WTC11 (cell line): ENCODE measurements at regions not wholly inside any gene's neighbourhood (a gene's known extent, or its start where the extent isn't known, plus 50 kb on each side); places are given as distances from the start of the nearest gene placed in this dataset.

Experiments used
- ATAC-seq: fragments of 200-7000 bp; cut with Tn5 transposase; 2 replicates; pipeline ENCODE4 v1.10.0; 2021; ENCODE audit warnings: mild to moderate bottlenecking, moderate library complexity
- CTCF ChIA-PET: fragments of 300-600 bp; sonication (Branson Sonifier 250); formaldehyde crosslinking; loops from one replicate; lab custom pipeline; 2021; ENCODE audit warnings: antibody characterized with exemption; lab: Charles Lee
- POLR2A ChIA-PET: fragments of 350-600 bp; sonication (Branson Sonifier 250); formaldehyde crosslinking; loops from one replicate; lab custom pipeline; 2021; ENCODE audit warnings: antibody characterized with exemption; lab: Charles Lee
- DNase-seq: peaks from one replicate; pipeline ENCODE4 v3.0.0; 2021; ENCODE audit warnings: low spot score
- H3K27ac Mint-ChIP-seq: 2 replicates; pipeline ENCODE4 v1.8.0; 2021; ENCODE audit warnings: mixed read lengths
- H3K27me3 Mint-ChIP-seq: 2 replicates; pipeline ENCODE4 v1.8.0; 2021; ENCODE audit warnings: low read depth, mild to moderate bottlenecking, moderate library complexity, mixed read lengths
- H3K36me3 Mint-ChIP-seq: 2 replicates; pipeline ENCODE4 v1.8.0; 2021; ENCODE audit warnings: mixed read lengths
- H3K4me1 Mint-ChIP-seq: 2 replicates; pipeline ENCODE4 v1.8.0; 2022; ENCODE audit warnings: mixed read lengths
- H3K4me3 Mint-ChIP-seq: 2 replicates; pipeline ENCODE4 v1.8.0; 2021; ENCODE audit warnings: mild to moderate bottlenecking, moderate library complexity, mixed read lengths
- H3K9me3 Mint-ChIP-seq: 2 replicates; pipeline ENCODE4 v1.8.0; 2021; ENCODE audit warnings: mixed read lengths
- ATF1 ChIP-seq: sonication (generic); formaldehyde crosslinking; IDR thresholded peaks from 2 replicates; pipeline ENCODE4 v1.8.1; 2023; ENCODE audit warnings: mild to moderate bottlenecking, moderate library complexity, missing genetic modification reagents
- CTCF ChIP-seq: fragments of 200-600 bp; IDR thresholded peaks from 2 replicates; pipeline ENCODE4 v1.8.0; 2022; ENCODE audit warnings: antibody characterized with exemption
- E2F5 ChIP-seq: sonication (generic); formaldehyde crosslinking; IDR thresholded peaks from 2 replicates; pipeline ENCODE4 v1.8.1; 2022; ENCODE audit warnings: mild to moderate bottlenecking, moderate library complexity, missing genetic modification reagents
- FOXK1 ChIP-seq: sonication (generic); formaldehyde crosslinking; IDR thresholded peaks from 2 replicates; pipeline ENCODE4 v1.8.0; 2022; ENCODE audit warnings: mild to moderate bottlenecking, moderate library complexity, missing genetic modification reagents
- FOXP1 ChIP-seq: sonication (generic); formaldehyde crosslinking; IDR thresholded peaks from 2 replicates; pipeline ENCODE4 v1.8.0; 2022; ENCODE audit warnings: missing genetic modification reagents, mild to moderate bottlenecking, moderate library complexity, borderline replicate concordance
- GTF2I ChIP-seq: fragments of 250-450 bp; sonication (Bioruptor Pico); conservative IDR thresholded peaks from 2 replicates; pipeline ENCODE4 v1.4.0; 2021; ENCODE audit warnings: mild to moderate bottlenecking
- IRF2 ChIP-seq: sonication (generic); formaldehyde crosslinking; IDR thresholded peaks from 2 replicates; pipeline ENCODE4 v1.8.0; 2022; ENCODE audit warnings: low read depth, missing genetic modification reagents, borderline replicate concordance
- KAT7 ChIP-seq: sonication (generic); formaldehyde crosslinking; IDR thresholded peaks from 2 replicates; pipeline ENCODE4 v1.8.1; 2023; ENCODE audit warnings: missing genetic modification reagents, mild to moderate bottlenecking, borderline replicate concordance
- NFATC4 ChIP-seq: fragments of 250-450 bp; sonication (Bioruptor Pico); IDR thresholded peaks from 2 replicates; pipeline ENCODE4 v1.9.0; 2021; ENCODE audit warnings: mild to moderate bottlenecking
- NFE2L1 ChIP-seq: sonication (generic); formaldehyde crosslinking; IDR thresholded peaks from 2 replicates; pipeline ENCODE4 v1.8.1; 2023; ENCODE audit warnings: missing genetic modification reagents
- NR1H2 ChIP-seq: sonication (generic); formaldehyde crosslinking; IDR thresholded peaks from 2 replicates; pipeline ENCODE4 v1.9.0; 2021; ENCODE audit warnings: mild to moderate bottlenecking, moderate library complexity, missing genetic modification reagents
- PREB ChIP-seq: sonication (generic); formaldehyde crosslinking; IDR thresholded peaks from 2 replicates; pipeline ENCODE4 v1.8.1; 2022; ENCODE audit warnings: mild to moderate bottlenecking, missing genetic modification reagents, moderate library complexity, borderline replicate concordance
- RELA ChIP-seq: sonication (generic); formaldehyde crosslinking; IDR thresholded peaks from 2 replicates; pipeline ENCODE4 v1.8.1; 2022; ENCODE audit warnings: missing genetic modification reagents, mild to moderate bottlenecking, borderline replicate concordance
- SMAD3 ChIP-seq: sonication (generic); formaldehyde crosslinking; IDR thresholded peaks from 2 replicates; pipeline ENCODE4 v1.8.0; 2022; ENCODE audit warnings: missing genetic modification reagents, mild to moderate bottlenecking, borderline replicate concordance
- SOX15 ChIP-seq: fragments of 250-450 bp; sonication (Bioruptor Pico); IDR thresholded peaks from 2 replicates; pipeline ENCODE4 v1.9.0; 2021; ENCODE audit warnings: mild to moderate bottlenecking
- TEAD1 ChIP-seq: sonication (generic); formaldehyde crosslinking; IDR thresholded peaks from 2 replicates; pipeline ENCODE4 v1.8.0; 2022; ENCODE audit warnings: mild to moderate bottlenecking, missing genetic modification reagents
- USF1 ChIP-seq: sonication (generic); formaldehyde crosslinking; IDR thresholded peaks from 2 replicates; pipeline ENCODE4 v1.8.0; 2022; ENCODE audit warnings: mild to moderate bottlenecking, missing genetic modification reagents
- ZBTB21 ChIP-seq: sonication (generic); formaldehyde crosslinking; IDR thresholded peaks from 2 replicates; pipeline ENCODE4 v1.8.1; 2023; ENCODE audit warnings: mild to moderate bottlenecking, missing genetic modification reagents, borderline replicate concordance
- ZBTB43 ChIP-seq: sonication (generic); formaldehyde crosslinking; IDR thresholded peaks from 2 replicates; pipeline ENCODE4 v1.8.1; 2023; ENCODE audit warnings: mild to moderate bottlenecking, missing genetic modification reagents
- ZNF219 ChIP-seq: sonication (generic); formaldehyde crosslinking; IDR thresholded peaks from 2 replicates; pipeline ENCODE4 v1.8.0; 2023; ENCODE audit warnings: missing genetic modification reagents, mild to moderate bottlenecking, borderline replicate concordance
- TF ChIP-seq, protein P1 (sequence below): fragments of 250-450 bp; sonication (Bioruptor Pico); IDR thresholded peaks from 2 replicates; pipeline ENCODE4 v1.9.0; 2021; ENCODE audit warnings: mild to moderate bottlenecking
- TF ChIP-seq, protein P2 (sequence below): sonication (generic); formaldehyde crosslinking; IDR thresholded peaks from 2 replicates; pipeline ENCODE4 v1.8.1; 2023; ENCODE audit warnings: mild to moderate bottlenecking, missing genetic modification reagents
- TF ChIP-seq, protein P3 (sequence below): sonication (generic); formaldehyde crosslinking; IDR thresholded peaks from 2 replicates; pipeline ENCODE4 v1.8.1; 2023; ENCODE audit warnings: mild to moderate bottlenecking, missing genetic modification reagents, moderate library complexity
- TF ChIP-seq, protein P4 (sequence below): sonication (generic); formaldehyde crosslinking; IDR thresholded peaks from 2 replicates; pipeline ENCODE4 v1.8.0; 2022; ENCODE audit warnings: mild to moderate bottlenecking, missing genetic modification reagents

DNA sequence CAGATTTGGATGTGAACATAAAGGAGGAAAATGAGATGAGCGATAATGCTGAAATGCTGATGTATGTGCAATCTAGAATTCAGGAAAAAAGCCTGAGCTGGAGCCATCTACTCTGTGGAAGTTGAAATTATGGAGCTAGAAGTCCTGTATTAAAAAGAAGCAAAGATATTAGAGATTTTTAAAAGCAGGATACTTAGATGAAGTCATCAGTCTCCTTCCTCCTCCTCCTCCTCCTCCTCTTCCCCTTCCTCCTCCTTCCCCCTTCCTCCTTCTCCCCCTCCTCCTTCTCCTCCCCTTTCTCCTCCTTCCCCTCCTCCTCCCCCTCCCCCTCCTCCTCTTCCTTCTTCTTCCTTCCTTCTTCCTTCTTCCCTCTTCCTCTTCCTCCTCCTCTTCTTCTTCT, 823.8 kb upstream of the CA10 start (continued):
- TF ChIP-seq PREB (CRISPR knock-in tag) (no peak), NR1H2 (no peak), ATF1 (CRISPR knock-in tag) (no peak)
- TF ChIP-seq, protein P1, sequence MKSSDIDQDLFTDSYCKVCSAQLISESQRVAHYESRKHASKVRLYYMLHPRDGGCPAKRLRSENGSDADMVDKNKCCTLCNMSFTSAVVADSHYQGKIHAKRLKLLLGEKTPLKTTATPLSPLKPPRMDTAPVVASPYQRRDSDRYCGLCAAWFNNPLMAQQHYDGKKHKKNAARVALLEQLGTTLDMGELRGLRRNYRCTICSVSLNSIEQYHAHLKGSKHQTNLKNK (CRISPR knock-in tag), result no peak

DNA sequence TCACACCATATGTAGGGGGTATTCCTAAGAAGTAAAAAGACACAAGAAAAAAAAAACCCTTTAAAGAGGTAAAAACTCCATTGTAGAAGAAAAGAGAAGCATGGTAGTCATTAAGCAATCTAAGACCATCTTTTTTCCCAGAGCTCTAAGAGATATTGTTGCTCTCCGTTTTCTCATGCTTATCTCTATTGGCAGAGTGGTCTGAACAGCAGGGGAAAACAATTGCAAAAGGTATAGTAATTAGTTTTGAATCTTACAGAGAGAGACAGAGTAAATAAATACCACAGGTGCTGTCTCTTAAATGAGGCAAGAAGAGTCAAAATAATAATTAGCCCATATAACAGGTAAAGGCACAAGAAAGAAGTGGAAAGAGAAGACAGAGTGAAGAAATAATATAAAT, 821.4 kb upstream of the CA10 start:
- CTCF ChIA-PET, result no interaction called here
- Mint-ChIP-seq H3K36me3 (peaks cover 9% of the 10 kb centered on the region), H3K27me3 (no peaks in the 10 kb centered on the region), H3K27ac (no peak overlapping the region), H3K4me1 (no peaks in the 10 kb centered on the region), H3K9me3 (peaks cover 55% of the 10 kb centered on the region), H3K4me3 (no peak overlapping the region)
- POLR2A ChIA-PET, result interaction anchor here (0.6 kb wide), 1 partner anchor 1462 kb away, joined by 3 read pairs; no protein-coding TSS in a partner anchor
- ATAC-seq (no peak), DNase-seq (no peak)
- TF ChIP-seq FOXK1 (CRISPR knock-in tag) (no peak), SMAD3 (CRISPR knock-in tag) (no peak)

GRCh38 chr17:52965856-52966255, 807.3 kb upstream of the CA10 start:
- peaks cover 65% of the 10 kb centered on the region for H3K9me3 Mint-ChIP-seq
- H3K4me1 Mint-ChIP-seq, result no peaks in the 10 kb centered on the region
- DNase-seq, result no peak
- TF ChIP-seq E2F5 (CRISPR knock-in tag), result no peak
- no peak for TF ChIP-seq NFE2L1 (CRISPR knock-in tag)
- TF ChIP-seq USF1, result no peak
- TF ChIP-seq, protein P2, sequence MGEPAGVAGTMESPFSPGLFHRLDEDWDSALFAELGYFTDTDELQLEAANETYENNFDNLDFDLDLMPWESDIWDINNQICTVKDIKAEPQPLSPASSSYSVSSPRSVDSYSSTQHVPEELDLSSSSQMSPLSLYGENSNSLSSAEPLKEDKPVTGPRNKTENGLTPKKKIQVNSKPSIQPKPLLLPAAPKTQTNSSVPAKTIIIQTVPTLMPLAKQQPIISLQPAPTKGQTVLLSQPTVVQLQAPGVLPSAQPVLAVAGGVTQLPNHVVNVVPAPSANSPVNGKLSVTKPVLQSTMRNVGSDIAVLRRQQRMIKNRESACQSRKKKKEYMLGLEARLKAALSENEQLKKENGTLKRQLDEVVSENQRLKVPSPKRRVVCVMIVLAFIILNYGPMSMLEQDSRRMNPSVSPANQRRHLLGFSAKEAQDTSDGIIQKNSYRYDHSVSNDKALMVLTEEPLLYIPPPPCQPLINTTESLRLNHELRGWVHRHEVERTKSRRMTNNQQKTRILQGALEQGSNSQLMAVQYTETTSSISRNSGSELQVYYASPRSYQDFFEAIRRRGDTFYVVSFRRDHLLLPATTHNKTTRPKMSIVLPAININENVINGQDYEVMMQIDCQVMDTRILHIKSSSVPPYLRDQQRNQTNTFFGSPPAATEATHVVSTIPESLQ (CRISPR knock-in tag), result no peak
- no peak for TF ChIP-seq IRF2 (CRISPR knock-in tag)
- TF ChIP-seq, protein P3, sequence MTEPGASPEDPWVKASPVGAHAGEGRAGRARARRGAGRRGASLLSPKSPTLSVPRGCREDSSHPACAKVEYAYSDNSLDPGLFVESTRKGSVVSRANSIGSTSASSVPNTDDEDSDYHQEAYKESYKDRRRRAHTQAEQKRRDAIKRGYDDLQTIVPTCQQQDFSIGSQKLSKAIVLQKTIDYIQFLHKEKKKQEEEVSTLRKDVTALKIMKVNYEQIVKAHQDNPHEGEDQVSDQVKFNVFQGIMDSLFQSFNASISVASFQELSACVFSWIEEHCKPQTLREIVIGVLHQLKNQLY (CRISPR knock-in tag), result no peak
- no peak for TF ChIP-seq ZNF219
- no peak for TF ChIP-seq TEAD1
- TF ChIP-seq FOXP1 (CRISPR knock-in tag), result no peak
- TF ChIP-seq ZBTB21 (CRISPR knock-in tag), result no peak
- no peak for TF ChIP-seq RELA (CRISPR knock-in tag)
- TF ChIP-seq KAT7 (CRISPR knock-in tag), result no peak
- no peak for TF ChIP-seq GTF2I
- TF ChIP-seq SOX15 (CRISPR knock-in tag), result no peak
- TF ChIP-seq ZBTB43, result no peak
- TF ChIP-seq NFATC4, result no peak
- TF ChIP-seq, protein P4, sequence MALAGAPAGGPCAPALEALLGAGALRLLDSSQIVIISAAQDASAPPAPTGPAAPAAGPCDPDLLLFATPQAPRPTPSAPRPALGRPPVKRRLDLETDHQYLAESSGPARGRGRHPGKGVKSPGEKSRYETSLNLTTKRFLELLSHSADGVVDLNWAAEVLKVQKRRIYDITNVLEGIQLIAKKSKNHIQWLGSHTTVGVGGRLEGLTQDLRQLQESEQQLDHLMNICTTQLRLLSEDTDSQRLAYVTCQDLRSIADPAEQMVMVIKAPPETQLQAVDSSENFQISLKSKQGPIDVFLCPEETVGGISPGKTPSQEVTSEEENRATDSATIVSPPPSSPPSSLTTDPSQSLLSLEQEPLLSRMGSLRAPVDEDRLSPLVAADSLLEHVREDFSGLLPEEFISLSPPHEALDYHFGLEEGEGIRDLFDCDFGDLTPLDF (CRISPR knock-in tag), result no peak
- no peak for TF ChIP-seq CTCF
- no peaks in the 10 kb centered on the region; the same call in 1 of the 2 replicates for H3K27me3 Mint-ChIP-seq
- H3K36me3 Mint-ChIP-seq, result peaks cover 31% of the 10 kb centered on the region
- ChIA-PET POLR2A (no interaction called here), CTCF (no interaction called here)
- ATAC-seq, result no peak
- no peak overlapping the region for H3K4me3 Mint-ChIP-seq
- H3K27ac Mint-ChIP-seq, result no peak overlapping the region
